GM12878 (cell line): ENCODE measurements at regions not wholly inside any gene's neighbourhood (a gene's known extent, or its start where the extent isn't known, plus 50 kb on each side); places are given as distances from the start of the nearest gene placed in this dataset.

ENCODE experiments used
- ATAC-seq: fragments of 200-7000 bp; cut with Tn5 transposase; 3 replicates; pipeline ENCODE4 v1.9.1; 2020; ENCODE audit warnings: mild to moderate bottlenecking, moderate library complexity
- BruUV-seq: library from RNA; stranded (reverse); fragments of 400-500 nt; replicated peaks from 2 replicates; lab custom pipeline; 2021; lab: Mats Ljungman, UMichigan
- CTCF ChIA-PET: fragments of 300-600 bp; sonication (Branson Sonifier 250); formaldehyde crosslinking; extraction: SDS; loops from one replicate; lab custom pipeline; 2021; ENCODE audit warnings: inconsistent platforms; lab: Yijun Ruan, JAX
- POLR2A ChIA-PET: fragments of 350-600 bp; formaldehyde crosslinking; extraction: SDS; loops from one replicate; lab custom pipeline; 2021; ENCODE audit warnings: inconsistent platforms; lab: Charles Lee
- RAD21 ChIA-PET: fragments of 300-600 bp; sonication (Branson Sonifier 250); formaldehyde crosslinking; loops from one replicate; lab custom pipeline; 2023; ENCODE audit warnings: antibody characterized with exemption; ENCODE audit not compliant: unreplicated experiment; lab: Charles Lee
- SMC1A ChIA-PET: fragments of 300-600 bp; sonication (Branson Sonifier 250); formaldehyde crosslinking; loops from one replicate; lab custom pipeline; 2023; ENCODE audit not compliant: unreplicated experiment, uncharacterized antibody; lab: Charles Lee
- DNase-seq: peaks from one replicate; pipeline ENCODE4 v3.0.0-alpha.2; 2011; ENCODE audit warnings: low read depth, low spot score
- FAIRE-seq: peaks from 3 replicates; lab custom pipeline; 2011; peaks lifted over from hg19 to GRCh38; lab: Jason Lieb, UNC
- H2AFZ ChIP-seq: 2 replicates; pipeline ENCODE4 v1.6.0; 2011; ENCODE audit warnings: low read depth, low read length, control low read depth; ENCODE audit not compliant: control insufficient read depth
- H3K27ac ChIP-seq: 2 replicates; pipeline ENCODE4 v1.5.1; 2011; ENCODE audit warnings: control low read depth; ENCODE audit not compliant: control insufficient read depth, insufficient read depth
- H3K27me3 ChIP-seq, 2 experiments: replicated peaks in 1 of 2; 2 replicates each; pipeline versions ENCODE4 v1.6.0 to v1.6.1; 2011; ENCODE audit warnings: low read length in 1 of 2; ENCODE audit not compliant: control insufficient read depth in 2 of 2, insufficient read depth in 2 of 2
- H3K36me3 ChIP-seq, 2 experiments: 2 replicates each; pipeline ENCODE4 v1.5.1; 2011; ENCODE audit warnings: low read length in 1 of 2; ENCODE audit not compliant: control insufficient read depth in 2 of 2, insufficient read depth in 2 of 2
- H3K4me1 ChIP-seq: 2 replicates; pipeline ENCODE4 v1.6.1; 2011; ENCODE audit warnings: mild to moderate bottlenecking, low read length, moderate library complexity, mixed read lengths; ENCODE audit not compliant: control insufficient read depth, insufficient read depth
- H3K4me2 ChIP-seq: 2 replicates; pipeline ENCODE4 v1.6.0; 2011; ENCODE audit warnings: control low read depth; ENCODE audit not compliant: control insufficient read depth, insufficient read depth
- H3K4me3 ChIP-seq: fragments of 200-600 bp; sonication (generic); 2 replicates; pipeline ENCODE4 v1.5.1; 2016
- H3K79me2 ChIP-seq: 2 replicates; pipeline ENCODE4 v1.6.0; 2011; ENCODE audit warnings: low read length; ENCODE audit not compliant: control insufficient read depth, insufficient read depth
- H3K9ac ChIP-seq: 2 replicates; pipeline ENCODE4 v1.8.0; 2011; ENCODE audit warnings: low read length, control low read depth, mixed read lengths; ENCODE audit not compliant: control insufficient read depth, insufficient read depth
- H3K9me3 ChIP-seq: replicated peaks from 3 replicates; pipeline ENCODE4 v1.5.1; 2011; ENCODE audit warnings: mild to moderate bottlenecking, low read length; ENCODE audit not compliant: control insufficient read depth, insufficient read depth
- H4K20me1 ChIP-seq: 2 replicates; pipeline ENCODE4 v1.6.0; 2011; ENCODE audit not compliant: control insufficient read depth, insufficient read depth
- BACH1 ChIP-seq: fragments of 450-650 bp; IDR thresholded peaks from 2 replicates; pipeline ENCODE4 v1.6.1; 2017; ENCODE audit warnings: mild to moderate bottlenecking, borderline replicate concordance
- FOXK2 ChIP-seq: fragments of 450-650 bp; IDR thresholded peaks from 2 replicates; pipeline ENCODE4 v1.6.1; 2017; ENCODE audit warnings: mild to moderate bottlenecking, moderate library complexity
- MEF2A ChIP-seq: IDR thresholded peaks from 2 replicates; pipeline ENCODE4 v1.6.1; 2011; ENCODE audit warnings: low read depth, mild to moderate bottlenecking, low read length, moderate library complexity; ENCODE audit not compliant: insufficient read depth
- POLR2A ChIP-seq: IDR thresholded peaks from 2 replicates; pipeline ENCODE4 v1.6.1; 2011; ENCODE audit warnings: low read depth, mild to moderate bottlenecking, low read length
- RAD21 ChIP-seq: IDR thresholded peaks from 2 replicates; pipeline ENCODE4 v1.6.1; 2011; ENCODE audit warnings: mild to moderate bottlenecking, low read depth, low read length, moderate library complexity; ENCODE audit not compliant: insufficient read depth
- RCOR1 ChIP-seq: conservative IDR thresholded peaks from 2 replicates; pipeline ENCODE4 v1.6.1; 2012; ENCODE audit warnings: low read depth, low read length, improper control_type of control experiment
- SMARCA5 ChIP-seq: fragments of 450-650 bp; IDR thresholded peaks from 2 replicates; pipeline ENCODE4 v1.6.1; 2017; ENCODE audit warnings: mild to moderate bottlenecking
- SMC3 ChIP-seq: IDR thresholded peaks from 2 replicates; pipeline ENCODE4 v1.6.1; 2011; ENCODE audit warnings: low read length, improper control_type of control experiment, borderline replicate concordance
- SUPT20H ChIP-seq: IDR thresholded peaks from 2 replicates; pipeline ENCODE4 v1.6.1; 2011; ENCODE audit warnings: low read depth, mild to moderate bottlenecking, low read length, moderate library complexity, borderline replicate concordance; ENCODE audit not compliant: control insufficient read depth
- TCF7 ChIP-seq: IDR thresholded peaks from 2 replicates; pipeline ENCODE4 v1.6.1; 2014; ENCODE audit warnings: antibody characterized with exemption, borderline replicate concordance
- ZNF207 ChIP-seq: fragments of 450-650 bp; IDR thresholded peaks from 2 replicates; pipeline ENCODE4 v1.6.1; 2014; ENCODE audit warnings: antibody characterized with exemption, mild to moderate bottlenecking, borderline replicate concordance
- WGBS: methylation state at CpG from one replicate; pipeline ENCODE4 v1.1.6; 2016; ENCODE audit warnings: low lambda C conversion rate; ENCODE audit not compliant: insufficient replicate concordance, insufficient coverage; ENCODE audit errors: missing lambda C conversion rate; 5-methylcytosine and 5-hydroxymethylcytosine counted together
- in situ Hi-C: fragments of 300-500 bp; cut with MboI; formaldehyde crosslinking; loops from 9 replicates; pipeline ENCODE4 v1.14.3; 2018; ENCODE audit warnings: mixed read lengths
- intact Hi-C: fragments of 100-400 bp; cut with micrococcal nuclease; formaldehyde crosslinking; loops from one replicate; pipeline ENCODE4 v1.14.2; 2022; ENCODE audit not compliant: unreplicated experiment
- TF ChIP-seq, protein P1 (sequence below): IDR thresholded peaks from 2 replicates; pipeline ENCODE4 v1.6.1; 2012; ENCODE audit warnings: mild to moderate bottlenecking, low read depth, low read length
- TF ChIP-seq, protein P2 (sequence below): fragments of 450-650 bp; IDR thresholded peaks from 2 replicates; pipeline ENCODE4 v1.6.1; 2017; ENCODE audit warnings: mild to moderate bottlenecking
- TF ChIP-seq, protein P3 (sequence below): IDR thresholded peaks from 2 replicates; pipeline ENCODE4 v1.6.1; 2011; ENCODE audit warnings: low read depth, low read length, improper control_type of control experiment, borderline replicate concordance
- TF ChIP-seq, protein P4 (sequence below): IDR thresholded peaks from 2 replicates; pipeline ENCODE4 v1.6.1; 2011; ENCODE audit warnings: borderline replicate concordance, low read depth, mild to moderate bottlenecking, moderate library complexity, mixed read lengths, low read length; ENCODE audit not compliant: insufficient read depth; ENCODE audit errors: extremely low read length

DNA sequence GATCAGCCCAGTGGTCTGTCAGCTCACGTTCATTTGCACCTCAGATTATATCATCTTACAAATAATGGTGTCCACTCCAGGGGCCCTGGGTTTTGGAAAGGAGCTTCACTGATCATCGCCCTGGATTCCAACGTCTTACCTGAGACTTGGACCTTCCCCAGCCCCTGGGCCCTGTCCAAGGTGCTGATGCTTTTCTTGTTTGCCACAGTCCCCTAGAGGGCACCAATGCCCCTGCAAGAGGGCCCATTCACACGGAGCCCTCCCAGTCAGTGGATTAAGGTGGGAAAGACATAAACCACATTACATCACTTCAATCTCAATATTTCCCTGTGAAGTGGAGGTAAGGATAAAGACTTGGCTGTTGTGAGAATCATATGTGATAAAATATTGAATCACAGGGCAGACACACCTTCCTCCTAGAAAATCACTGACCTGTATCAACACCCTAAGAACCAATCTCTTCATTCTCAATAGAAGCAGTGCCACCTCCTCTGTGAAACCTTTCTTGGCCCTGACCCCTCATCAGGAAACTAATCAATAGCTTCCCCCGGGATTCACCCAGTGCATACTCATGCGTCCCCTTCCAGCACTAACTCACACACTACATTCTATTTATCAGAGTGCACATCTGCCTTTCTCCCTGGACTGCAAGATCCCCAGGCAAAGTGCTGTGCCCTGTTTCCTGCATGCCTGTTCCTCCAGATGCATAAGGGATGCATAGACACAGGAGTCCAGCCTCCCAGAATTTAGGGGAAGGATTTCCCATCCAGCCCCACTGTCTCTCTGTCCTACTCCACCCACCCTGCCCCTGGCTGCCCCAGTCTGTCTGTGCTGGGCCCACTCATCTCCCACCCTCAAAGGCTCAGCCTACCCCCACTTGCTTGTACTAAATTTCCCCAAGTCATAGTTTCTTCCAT is 167.0 kb downstream of the BUD13 start:
- WGBS = 25% methylated on average over 6 of the region's 6 CpGs
- SMC1A ChIA-PET = no interaction called here
- peak; percentile 84 for ATAC-seq
- H3K4me2 ChIP-seq = no peak overlapping the region
- in situ Hi-C loops = no loop called here
- H3K27ac ChIP-seq = no peak overlapping the region
- H2AFZ ChIP-seq = no peak overlapping the region
- CTCF ChIA-PET = interaction anchor here (0.6 kb wide), 1 partner anchor 52 kb away, joined by 3 read pairs; no protein-coding TSS in a partner anchor
- no peak overlapping the region for H3K9ac ChIP-seq
- no peaks in the 10 kb centered on the region for H3K9me3 ChIP-seq
- POLR2A ChIA-PET = no interaction called here
- no peaks in the 10 kb centered on the region for H3K4me1 ChIP-seq
- DNase-seq = no peak
- no peaks in the 10 kb centered on the region for H3K27me3 ChIP-seq
- FAIRE-seq = no peak
- H3K79me2 ChIP-seq = no peaks in the 10 kb centered on the region
- RAD21 ChIA-PET = no interaction called here
- H3K36me3 ChIP-seq = no peaks in the 10 kb centered on the region
- no TSS peak for BruUV-seq
- no peaks in the 10 kb centered on the region for H4K20me1 ChIP-seq
- no peak overlapping the region for H3K4me3 ChIP-seq
- intact Hi-C loops = no loop called here
- TF ChIP-seq FOXK2 (no peak), RAD21 (peak; percentile 46), MEF2A (no peak), POLR2A (no peak), SMARCA5 (peak; percentile 38; the same call in 1 of the 2 replicates), RCOR1 (0 out of 2 replicates have a peak, but pooled peaks have one; percentile 36), SUPT20H (no peak), BACH1 (no peak), TCF7 (no peak), ZNF207 (no peak), SMC3 (peak; percentile 16; the same call in 1 of the 2 replicates)
- TF ChIP-seq, protein P1, sequence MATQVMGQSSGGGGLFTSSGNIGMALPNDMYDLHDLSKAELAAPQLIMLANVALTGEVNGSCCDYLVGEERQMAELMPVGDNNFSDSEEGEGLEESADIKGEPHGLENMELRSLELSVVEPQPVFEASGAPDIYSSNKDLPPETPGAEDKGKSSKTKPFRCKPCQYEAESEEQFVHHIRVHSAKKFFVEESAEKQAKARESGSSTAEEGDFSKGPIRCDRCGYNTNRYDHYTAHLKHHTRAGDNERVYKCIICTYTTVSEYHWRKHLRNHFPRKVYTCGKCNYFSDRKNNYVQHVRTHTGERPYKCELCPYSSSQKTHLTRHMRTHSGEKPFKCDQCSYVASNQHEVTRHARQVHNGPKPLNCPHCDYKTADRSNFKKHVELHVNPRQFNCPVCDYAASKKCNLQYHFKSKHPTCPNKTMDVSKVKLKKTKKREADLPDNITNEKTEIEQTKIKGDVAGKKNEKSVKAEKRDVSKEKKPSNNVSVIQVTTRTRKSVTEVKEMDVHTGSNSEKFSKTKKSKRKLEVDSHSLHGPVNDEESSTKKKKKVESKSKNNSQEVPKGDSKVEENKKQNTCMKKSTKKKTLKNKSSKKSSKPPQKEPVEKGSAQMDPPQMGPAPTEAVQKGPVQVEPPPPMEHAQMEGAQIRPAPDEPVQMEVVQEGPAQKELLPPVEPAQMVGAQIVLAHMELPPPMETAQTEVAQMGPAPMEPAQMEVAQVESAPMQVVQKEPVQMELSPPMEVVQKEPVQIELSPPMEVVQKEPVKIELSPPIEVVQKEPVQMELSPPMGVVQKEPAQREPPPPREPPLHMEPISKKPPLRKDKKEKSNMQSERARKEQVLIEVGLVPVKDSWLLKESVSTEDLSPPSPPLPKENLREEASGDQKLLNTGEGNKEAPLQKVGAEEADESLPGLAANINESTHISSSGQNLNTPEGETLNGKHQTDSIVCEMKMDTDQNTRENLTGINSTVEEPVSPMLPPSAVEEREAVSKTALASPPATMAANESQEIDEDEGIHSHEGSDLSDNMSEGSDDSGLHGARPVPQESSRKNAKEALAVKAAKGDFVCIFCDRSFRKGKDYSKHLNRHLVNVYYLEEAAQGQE = peak; percentile 98
- TF ChIP-seq, protein P2, sequence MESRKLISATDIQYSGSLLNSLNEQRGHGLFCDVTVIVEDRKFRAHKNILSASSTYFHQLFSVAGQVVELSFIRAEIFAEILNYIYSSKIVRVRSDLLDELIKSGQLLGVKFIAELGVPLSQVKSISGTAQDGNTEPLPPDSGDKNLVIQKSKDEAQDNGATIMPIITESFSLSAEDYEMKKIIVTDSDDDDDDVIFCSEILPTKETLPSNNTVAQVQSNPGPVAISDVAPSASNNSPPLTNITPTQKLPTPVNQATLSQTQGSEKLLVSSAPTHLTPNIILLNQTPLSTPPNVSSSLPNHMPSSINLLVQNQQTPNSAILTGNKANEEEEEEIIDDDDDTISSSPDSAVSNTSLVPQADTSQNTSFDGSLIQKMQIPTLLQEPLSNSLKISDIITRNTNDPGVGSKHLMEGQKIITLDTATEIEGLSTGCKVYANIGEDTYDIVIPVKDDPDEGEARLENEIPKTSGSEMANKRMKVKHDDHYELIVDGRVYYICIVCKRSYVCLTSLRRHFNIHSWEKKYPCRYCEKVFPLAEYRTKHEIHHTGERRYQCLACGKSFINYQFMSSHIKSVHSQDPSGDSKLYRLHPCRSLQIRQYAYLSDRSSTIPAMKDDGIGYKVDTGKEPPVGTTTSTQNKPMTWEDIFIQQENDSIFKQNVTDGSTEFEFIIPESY = no peak
- TF ChIP-seq, protein P3, sequence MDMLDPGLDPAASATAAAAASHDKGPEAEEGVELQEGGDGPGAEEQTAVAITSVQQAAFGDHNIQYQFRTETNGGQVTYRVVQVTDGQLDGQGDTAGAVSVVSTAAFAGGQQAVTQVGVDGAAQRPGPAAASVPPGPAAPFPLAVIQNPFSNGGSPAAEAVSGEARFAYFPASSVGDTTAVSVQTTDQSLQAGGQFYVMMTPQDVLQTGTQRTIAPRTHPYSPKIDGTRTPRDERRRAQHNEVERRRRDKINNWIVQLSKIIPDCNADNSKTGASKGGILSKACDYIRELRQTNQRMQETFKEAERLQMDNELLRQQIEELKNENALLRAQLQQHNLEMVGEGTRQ = no peak
- TF ChIP-seq, protein P4, sequence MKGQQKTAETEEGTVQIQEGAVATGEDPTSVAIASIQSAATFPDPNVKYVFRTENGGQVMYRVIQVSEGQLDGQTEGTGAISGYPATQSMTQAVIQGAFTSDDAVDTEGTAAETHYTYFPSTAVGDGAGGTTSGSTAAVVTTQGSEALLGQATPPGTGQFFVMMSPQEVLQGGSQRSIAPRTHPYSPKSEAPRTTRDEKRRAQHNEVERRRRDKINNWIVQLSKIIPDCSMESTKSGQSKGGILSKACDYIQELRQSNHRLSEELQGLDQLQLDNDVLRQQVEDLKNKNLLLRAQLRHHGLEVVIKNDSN = no peak
